NCI-H1105 treated with DMSO at 0.1 percent for 48 hours (cell line): ENCODE measurements at regions not wholly inside any gene's neighbourhood (a gene's known extent, or its start where the extent isn't known, plus 50 kb on each side); places are given as distances from the start of the nearest gene placed in this dataset.
"Not testable (repeated sequence)": the region's sequence is repeated elsewhere in the genome, so short reads cannot be mapped to it uniquely, and the experiment has no call there.

Experiments used
- DNase-seq: peaks from one replicate; lab custom pipeline; 2025; lab: John Stamatoyannopoulos, UW

DNA sequence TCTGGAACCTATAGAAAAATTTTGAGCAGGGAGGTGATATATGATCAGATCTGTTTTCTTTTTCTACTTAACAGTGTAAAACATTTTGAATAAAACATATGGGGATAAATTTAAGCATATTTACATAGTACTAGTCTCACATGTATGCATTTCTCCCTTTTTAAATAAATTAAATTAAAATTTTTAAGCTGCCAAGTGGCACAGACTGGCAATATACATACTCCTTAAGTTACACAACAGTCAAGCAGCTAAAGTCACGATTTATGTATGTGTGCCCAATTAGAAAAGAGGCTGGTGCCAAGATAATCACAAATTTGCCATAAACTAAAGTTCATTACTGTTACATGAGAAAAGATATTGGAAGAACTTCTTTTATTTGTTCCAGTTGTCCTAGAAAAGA is 532.0 kb downstream of the RWDD3 start:
- no peak for DNase-seq

- no peak for DNase-seq
These were observed 536.6 kb downstream of the RWDD3 start for GRCh38 chr1:95770581-95770980.

DNA sequence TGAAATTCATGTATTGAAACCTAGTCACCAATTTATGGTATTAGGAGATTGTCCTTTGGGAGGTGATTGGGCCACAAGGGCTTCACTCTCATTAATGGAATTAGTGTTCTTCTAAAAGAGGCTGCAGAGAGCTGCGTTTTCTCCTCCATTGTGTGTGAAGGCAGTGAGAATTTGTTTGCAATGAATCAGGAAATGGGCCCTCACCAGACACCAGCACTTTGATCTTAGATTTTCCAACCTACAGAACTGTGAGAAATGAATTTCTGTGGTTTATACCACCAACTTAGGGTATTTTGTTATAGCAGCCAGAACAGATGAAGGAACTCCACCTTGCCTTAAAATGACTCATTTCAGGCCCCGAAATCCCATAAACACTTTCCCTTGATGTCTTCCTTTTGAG is 544.2 kb downstream of the RWDD3 start:
- no peak for DNase-seq

DNA sequence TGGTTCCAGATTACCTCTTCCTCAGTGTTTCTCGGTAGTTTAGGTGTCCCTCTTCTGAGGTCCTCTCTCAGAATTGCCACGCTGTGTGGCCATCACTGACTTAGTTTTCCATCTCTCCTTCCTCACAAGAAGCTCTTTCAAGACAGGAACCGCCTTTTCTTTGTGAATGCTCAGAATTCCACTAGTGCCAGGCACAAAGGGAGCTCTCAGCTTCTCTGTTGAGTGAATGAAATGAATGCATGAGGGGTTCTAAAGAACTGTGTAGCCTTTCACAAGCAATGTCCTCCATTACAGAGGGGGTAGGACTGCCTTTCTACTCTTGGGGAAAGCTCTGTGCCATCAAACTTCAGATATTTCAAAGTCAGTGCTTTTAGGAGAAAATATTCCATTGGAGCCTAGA is 546.8 kb downstream of the RWDD3 start:
- DNase-seq = no peak

- no peak for DNase-seq
These were observed 556.1 kb downstream of the RWDD3 start for GRCh38 chr1:95790136-95790535.

DNA sequence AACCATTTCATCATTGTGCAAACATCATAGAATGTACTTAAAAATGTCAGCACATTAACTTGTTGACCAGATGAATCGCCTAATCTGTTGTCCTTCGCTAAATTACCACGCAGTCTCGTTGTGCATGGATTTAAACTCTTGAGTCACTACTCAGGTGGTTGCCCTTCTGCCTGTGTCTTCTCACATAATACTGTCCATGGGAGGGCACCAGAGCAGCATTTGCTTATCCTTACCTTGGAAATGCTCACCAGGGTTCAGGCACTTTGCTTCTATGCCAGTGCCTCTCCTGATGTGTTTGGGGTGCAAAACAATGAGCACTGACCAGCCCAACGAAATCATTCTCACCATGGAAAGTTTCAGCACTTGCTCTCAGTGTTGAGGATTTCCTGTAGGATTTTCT is 559.9 kb downstream of the RWDD3 start:
- DNase-seq = no peak

DNA sequence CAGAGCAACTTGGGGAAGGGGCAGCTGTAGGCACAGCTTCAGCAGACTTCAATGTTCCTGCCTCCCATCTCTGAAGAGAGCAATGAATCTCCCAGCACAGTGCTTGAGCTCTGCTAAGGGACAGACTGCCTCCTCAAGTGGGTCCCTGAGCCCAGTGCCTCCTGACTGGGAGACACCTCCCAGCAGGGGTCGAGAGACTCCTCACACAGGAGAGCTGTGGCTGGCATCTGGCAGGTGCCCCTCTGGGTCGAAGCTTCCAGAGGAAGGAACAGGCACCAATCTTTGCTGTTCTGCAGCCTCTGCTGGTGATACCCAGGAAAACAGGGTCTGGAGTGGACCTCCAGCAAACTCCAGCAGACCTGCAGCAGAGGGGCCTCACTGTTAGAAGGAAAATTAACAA is 563.8 kb downstream of the RWDD3 start:
- DNase-seq = not testable (repeated sequence)

- no peak for DNase-seq
These were observed 572.2 kb downstream of the RWDD3 start for GRCh38 chr1:95806171-95806570.

GRCh38 chr1:95809391-95809790 is 575.4 kb downstream of the RWDD3 start:
- DNase-seq = no peak

GRCh38 chr1:95815511-95815910 is 581.5 kb downstream of the RWDD3 start:
- no peak for DNase-seq

- DNase-seq = no peak
These were observed 595.5 kb downstream of the RWDD3 start for GRCh38 chr1:95829556-95829955.

DNA sequence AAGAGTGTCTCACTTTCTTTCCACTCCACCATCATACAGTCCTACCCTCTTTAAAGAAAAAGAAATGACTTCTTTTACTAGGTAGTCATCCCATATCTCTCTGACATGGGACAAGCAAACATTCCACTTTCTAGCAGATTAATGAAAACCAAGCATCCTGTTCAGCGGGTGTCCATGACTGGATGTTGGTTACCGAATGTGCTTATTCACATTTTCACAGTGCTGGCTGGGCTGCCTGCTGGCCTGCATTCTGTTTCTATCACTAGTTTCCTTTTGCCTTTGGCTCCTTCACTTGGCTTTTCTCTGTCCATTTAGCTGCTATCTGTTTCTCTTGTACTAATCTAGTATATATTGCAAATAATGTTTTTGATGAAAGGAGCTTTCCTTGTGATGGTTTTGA is 598.4 kb downstream of the RWDD3 start:
- DNase-seq = no peak

DNA sequence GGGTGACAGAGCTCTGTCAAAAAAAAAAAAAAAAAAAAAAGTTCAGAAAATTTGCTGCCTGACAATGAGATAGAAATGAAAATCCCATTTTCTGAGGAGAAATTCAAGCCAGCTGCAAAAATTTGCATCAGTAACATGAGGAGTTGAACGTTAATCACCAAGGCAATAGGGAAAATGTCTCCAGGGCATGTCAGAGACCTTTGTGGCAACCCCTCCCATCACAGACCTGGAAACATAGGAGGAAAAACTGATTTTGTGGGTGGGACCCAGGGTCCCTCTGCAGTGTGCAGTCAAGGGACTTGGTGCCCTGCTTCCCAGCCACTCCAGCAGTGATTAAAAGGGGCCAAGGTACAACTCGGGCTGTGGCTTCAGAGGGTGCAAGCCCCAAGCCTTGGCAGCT is 615.4 kb downstream of the RWDD3 start:
- DNase-seq = no peak

GRCh38 chr1:95850165-95850649 is 616.2 kb downstream of the RWDD3 start:
- no peak for DNase-seq

- no peak for DNase-seq
These were observed 616.8 kb downstream of the RWDD3 start for GRCh38 chr1:95850763-95851162.

GRCh38 chr1:95852483-95853070 is 618.6 kb downstream of the RWDD3 start:
- no peak for DNase-seq

- no peak for DNase-seq
These were observed 620.4 kb downstream of the RWDD3 start for GRCh38 chr1:95854457-95854856.

GRCh38 chr1:95863086-95863485 is 629.1 kb downstream of the RWDD3 start:
- no peak for DNase-seq

- DNase-seq = no peak
These were observed 631.8 kb downstream of the RWDD3 start for GRCh38 chr1:95865769-95866168.

DNA sequence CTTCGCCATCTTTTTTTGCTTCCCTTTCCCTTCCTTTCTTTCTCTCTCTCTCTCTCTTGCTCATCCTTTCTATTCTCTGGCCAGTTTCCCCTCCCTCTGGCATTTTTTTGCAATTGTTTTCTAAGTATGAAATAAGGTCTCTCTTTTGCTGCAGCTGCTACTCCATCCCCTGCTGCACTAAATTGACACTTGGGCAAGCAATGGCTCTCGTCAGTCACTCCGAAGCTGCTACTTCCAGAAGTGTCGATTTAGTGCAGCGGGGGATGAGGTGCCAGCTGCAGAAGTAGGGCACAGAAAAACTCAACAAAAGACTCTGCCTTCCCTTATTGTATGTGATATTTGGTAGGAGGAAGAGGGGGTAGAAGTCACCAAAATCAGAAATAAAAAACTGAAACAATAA is 642.3 kb downstream of the RWDD3 start:
- DNase-seq = no peak

- no peak for DNase-seq
These were observed 645.6 kb downstream of the RWDD3 start for GRCh38 chr1:95879498-95880050.

DNA sequence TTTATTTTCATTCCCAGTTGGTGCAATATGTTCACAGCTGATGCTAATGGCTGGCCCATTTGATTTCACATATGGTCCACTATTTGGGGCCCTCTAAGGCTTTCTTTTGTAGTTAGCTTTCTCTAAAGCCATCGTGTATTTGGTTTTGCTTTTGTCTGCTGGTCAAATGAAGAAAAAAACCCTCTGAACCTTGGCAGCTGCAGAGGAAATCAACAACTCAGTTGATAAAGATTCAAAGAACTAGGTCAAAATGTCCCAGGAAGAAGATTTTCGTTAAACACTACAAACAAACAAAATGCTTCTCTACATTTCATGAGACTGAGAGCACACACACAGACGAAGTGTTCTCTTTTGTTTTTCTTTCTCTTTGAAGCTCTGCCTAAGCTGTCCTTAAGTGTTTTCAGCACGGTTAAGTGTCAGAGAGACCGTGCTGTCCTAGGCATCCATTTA is 655.0 kb downstream of the RWDD3 start:
- no peak for DNase-seq

DNA sequence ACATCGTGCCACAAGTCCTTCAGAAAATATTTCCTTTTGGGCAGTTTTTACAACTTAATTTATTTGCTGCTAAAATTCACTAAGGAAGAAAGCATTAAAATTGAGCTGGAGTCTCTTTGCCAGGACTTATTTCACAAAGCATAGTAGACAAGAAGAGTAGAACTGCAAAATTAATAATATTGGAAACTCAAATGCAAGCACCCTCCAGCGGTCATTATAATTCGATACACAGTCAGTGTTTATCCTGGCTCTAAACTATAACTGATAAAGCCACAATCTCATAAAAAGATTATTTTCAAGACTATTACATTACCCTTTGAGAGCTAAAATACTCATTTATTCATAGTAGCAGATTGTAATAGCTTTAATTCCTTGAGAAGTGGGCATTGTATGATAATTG is 655.4 kb downstream of the RWDD3 start:
- peak; percentile 9 for DNase-seq

GRCh38 chr1:95893921-95894320 is 659.9 kb downstream of the RWDD3 start:
- no peak for DNase-seq
